Kidney (tissue), 13 donors: ENCODE measurements at regions not wholly inside any gene's neighbourhood (a gene's known extent, or its start where the extent isn't known, plus 50 kb on each side); places are given as distances from the start of the nearest gene placed in this dataset.

Source experiments
- DNase-seq, 5 donors: peaks; one replicate each; pipeline ENCODE4 v3.0.0-alpha.2; 2013 to 2020
- FAIRE-seq: peaks from 2 replicates; lab custom pipeline; 2012; peaks lifted over from hg19 to GRCh38; lab: Jason Lieb, UNC
- H3K27ac ChIP-seq, 2 donors: one replicate each; pipeline ENCODE4 v1.7.0; 2013; ENCODE audit warnings: low read depth in 2 of 2, low read length in 2 of 2, inconsistent platforms in 1 of 2
- H3K27me3 ChIP-seq: one replicate; pipeline ENCODE4 v1.7.1; 2013; ENCODE audit warnings: low read length, inconsistent platforms; ENCODE audit not compliant: control insufficient read depth, insufficient read depth
- H3K36me3 ChIP-seq, 3 donors: one replicate each; pipeline versions ENCODE4 v1.7.0 to v1.7.1; 2013; ENCODE audit warnings: low read length in 3 of 3, control low read depth in 1 of 3, inconsistent platforms in 1 of 3; ENCODE audit not compliant: insufficient read depth in 3 of 3, control insufficient read depth in 2 of 3
- H3K4me1 ChIP-seq, 3 donors: one replicate each; pipeline versions ENCODE4 v1.7.0 to v1.7.1; 2013; ENCODE audit warnings: low read length in 3 of 3, inconsistent platforms in 1 of 3, low read depth in 1 of 3; ENCODE audit not compliant: control insufficient read depth in 2 of 3, insufficient read depth in 2 of 3
- H3K4me3 ChIP-seq, 3 donors: one replicate each; pipeline versions ENCODE4 v1.7.0 to v1.8.1; 2013; ENCODE audit warnings: low read length in 3 of 3, control low read depth in 1 of 3, inconsistent platforms in 1 of 3
- H3K9ac ChIP-seq, 3 donors: one replicate each; pipeline versions ENCODE4 v1.7.0 to v1.7.1; 2013; ENCODE audit warnings: low read length in 3 of 3, control low read depth in 1 of 3, inconsistent platforms in 1 of 3
- H3K9me3 ChIP-seq, 3 donors: one replicate each; pipeline versions ENCODE4 v1.7.0 to v1.7.1; 2013; ENCODE audit warnings: low read length in 3 of 3, control low read depth in 1 of 3, inconsistent platforms in 1 of 3; ENCODE audit not compliant: control insufficient read depth in 2 of 3, insufficient read depth in 1 of 3
- intact Hi-C: fragments of 100-400 bp; cut with DNase I; formaldehyde crosslinking; loops from one replicate; pipeline ENCODE4 v1.11.1; 2022
- TF ChIP-seq, protein P1 (sequence below): IDR thresholded peaks from 3 replicates; pipeline ENCODE4 v1.5.1; 2012; ENCODE audit warnings: mild to moderate bottlenecking, moderate library complexity, borderline replicate concordance; ENCODE audit not compliant: insufficient read depth; ENCODE audit errors: extremely low read depth
- donor health status: control.
- donor health status: control.
- donor health status: control.
- donor health status: control.
- donor health status: control.
- donor health status: DM: yes; HTN: yes; CAD: no.
- donor health status: Normal renal cell carcinoma (clear cell type).

DNA sequence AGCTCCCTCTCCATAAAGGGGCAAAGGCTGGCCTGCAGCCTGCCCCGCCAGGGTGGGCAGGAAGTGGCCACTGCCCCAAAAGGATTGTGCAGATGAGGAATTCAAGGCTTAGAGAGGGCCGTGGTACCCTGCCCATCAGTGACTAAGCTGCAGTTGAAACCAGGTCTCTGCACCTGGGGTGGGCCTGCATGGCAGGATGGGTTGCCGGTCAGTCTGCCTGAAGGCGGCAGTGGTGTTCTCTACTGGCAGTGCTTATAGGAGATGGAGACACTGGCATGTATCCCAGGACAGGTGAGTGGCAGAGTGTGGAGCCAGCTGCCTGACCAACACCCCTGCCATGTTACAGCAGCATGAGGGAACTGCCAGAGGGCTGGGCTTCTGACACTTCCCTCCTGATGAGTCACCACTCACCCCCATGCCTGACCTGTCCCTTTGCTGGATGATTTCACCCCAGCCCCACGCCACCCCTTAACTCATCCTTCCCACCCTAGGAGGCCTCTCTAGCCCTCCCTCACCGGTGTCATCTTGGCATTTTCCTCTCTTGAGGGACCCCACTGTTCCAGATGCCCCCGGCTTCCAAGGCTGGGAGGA lies 70.2 kb upstream of the LMO1 start:
- H3K9me3 ChIP-seq = no peaks in the 10 kb centered on the region
- peaks cover 2% of the 10 kb centered on the region for H3K27me3 ChIP-seq
- H3K27ac ChIP-seq = no peak overlapping the region
- FAIRE-seq (no peak), DNase-seq (no peak)
- H3K4me1 ChIP-seq = peaks cover 0 to 10% (median 0%) of the 10 kb centered on the region in 3 donors
- TF ChIP-seq, protein P1, sequence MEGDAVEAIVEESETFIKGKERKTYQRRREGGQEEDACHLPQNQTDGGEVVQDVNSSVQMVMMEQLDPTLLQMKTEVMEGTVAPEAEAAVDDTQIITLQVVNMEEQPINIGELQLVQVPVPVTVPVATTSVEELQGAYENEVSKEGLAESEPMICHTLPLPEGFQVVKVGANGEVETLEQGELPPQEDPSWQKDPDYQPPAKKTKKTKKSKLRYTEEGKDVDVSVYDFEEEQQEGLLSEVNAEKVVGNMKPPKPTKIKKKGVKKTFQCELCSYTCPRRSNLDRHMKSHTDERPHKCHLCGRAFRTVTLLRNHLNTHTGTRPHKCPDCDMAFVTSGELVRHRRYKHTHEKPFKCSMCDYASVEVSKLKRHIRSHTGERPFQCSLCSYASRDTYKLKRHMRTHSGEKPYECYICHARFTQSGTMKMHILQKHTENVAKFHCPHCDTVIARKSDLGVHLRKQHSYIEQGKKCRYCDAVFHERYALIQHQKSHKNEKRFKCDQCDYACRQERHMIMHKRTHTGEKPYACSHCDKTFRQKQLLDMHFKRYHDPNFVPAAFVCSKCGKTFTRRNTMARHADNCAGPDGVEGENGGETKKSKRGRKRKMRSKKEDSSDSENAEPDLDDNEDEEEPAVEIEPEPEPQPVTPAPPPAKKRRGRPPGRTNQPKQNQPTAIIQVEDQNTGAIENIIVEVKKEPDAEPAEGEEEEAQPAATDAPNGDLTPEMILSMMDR = no peak
- H3K4me3 ChIP-seq = no peak overlapping the region
- H3K9ac ChIP-seq = no peak overlapping the region
- intact Hi-C loops = no loop called here
- no peaks in the 10 kb centered on the region for H3K36me3 ChIP-seq

DNA sequence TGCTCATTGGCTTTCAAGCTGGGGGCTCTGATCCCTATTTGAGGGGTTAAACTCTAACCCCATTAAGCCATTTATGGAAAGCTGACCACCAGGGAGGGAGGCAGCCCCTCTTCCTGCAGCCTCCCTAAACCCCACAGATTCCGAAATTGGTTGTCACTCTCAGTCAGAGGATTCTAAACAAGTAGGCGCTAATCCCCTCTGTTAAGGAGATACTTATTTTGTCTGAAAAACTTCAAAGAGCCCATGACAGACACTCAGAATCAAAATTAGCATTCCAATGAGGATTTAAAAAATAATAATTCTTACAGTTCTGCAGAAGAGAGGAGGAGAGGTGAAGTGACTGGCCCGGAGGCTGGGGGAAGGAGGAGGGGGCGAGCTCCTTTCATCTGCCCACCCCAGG lies 69.7 kb upstream of the LMO1 start:
- no peaks in the 10 kb centered on the region for H3K36me3 ChIP-seq
- peaks cover 0 to 11% (median 0%) of the 10 kb centered on the region in 3 donors for H3K4me1 ChIP-seq
- no peak overlapping the region for H3K27ac ChIP-seq
- H3K9me3 ChIP-seq = no peaks in the 10 kb centered on the region
- no peak for DNase-seq
- H3K9ac ChIP-seq = no peak overlapping the region
- FAIRE-seq = no peak
- no peak overlapping the region for H3K4me3 ChIP-seq
- TF ChIP-seq, protein P1 = no peak
- H3K27me3 ChIP-seq = peaks cover 2% of the 10 kb centered on the region
- intact Hi-C loops = no loop called here

DNA sequence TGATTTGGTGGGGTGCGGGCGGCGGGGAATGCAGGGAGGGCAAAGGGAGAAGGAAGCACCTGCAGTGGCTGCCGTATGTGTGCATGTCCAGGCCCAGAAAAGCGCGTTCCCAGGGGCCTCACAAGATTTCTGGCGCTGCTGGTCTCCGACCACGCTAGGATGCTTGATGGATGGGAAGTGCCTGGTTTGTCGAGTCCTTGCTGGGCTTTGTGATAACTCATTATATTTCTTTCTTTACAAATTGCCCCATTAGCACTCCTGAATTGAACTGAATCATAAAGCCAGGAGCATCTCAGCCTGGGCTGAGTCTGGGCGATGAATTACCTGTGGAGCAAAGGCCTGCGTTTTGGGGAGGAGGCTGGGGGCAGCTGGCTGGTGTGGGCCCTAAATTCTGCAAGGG lies 69.2 kb upstream of the LMO1 start:
- Histone ChIP-seq H3K4me1 (peaks cover 0 to 11% (median 0%) of the 10 kb centered on the region in 3 donors), H3K9ac (no peak overlapping the region), H3K36me3 (no peaks in the 10 kb centered on the region), H3K4me3 (no peak overlapping the region), H3K27ac (no peak overlapping the region), H3K27me3 (peaks cover 2% of the 10 kb centered on the region), H3K9me3 (no peaks in the 10 kb centered on the region)
- TF ChIP-seq, protein P1 = no peak
- FAIRE-seq = no peak
- intact Hi-C loops = no loop called here
- peak in 1 of 5 donors; percentile 50 for DNase-seq

DNA sequence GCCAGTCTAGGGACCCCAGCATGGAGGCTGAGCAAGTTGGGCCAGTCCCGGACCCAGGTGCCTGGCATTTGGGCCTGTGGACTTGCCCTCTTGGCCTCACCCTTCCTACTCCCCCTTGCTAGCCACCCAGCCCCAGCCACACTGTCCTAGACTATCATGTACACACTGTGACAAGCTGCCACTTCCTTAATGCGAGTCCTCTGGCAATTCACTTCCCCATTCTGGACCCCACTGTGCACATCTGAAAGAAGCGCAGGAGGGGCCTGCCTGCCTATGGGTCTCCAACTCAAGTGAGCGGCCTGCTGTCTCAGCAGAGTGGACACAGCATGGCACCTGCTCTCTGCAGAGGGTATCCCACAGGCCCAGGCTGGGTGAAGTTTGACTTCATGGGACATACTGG lies 68.5 kb upstream of the LMO1 start:
- H3K27me3 ChIP-seq = peaks cover 2% of the 10 kb centered on the region
- H3K36me3 ChIP-seq = no peaks in the 10 kb centered on the region
- H3K27ac ChIP-seq = no peak overlapping the region
- H3K9ac ChIP-seq = no peak overlapping the region
- FAIRE-seq = no peak
- peak in 1 of 5 donors; percentile 71 for DNase-seq
- H3K4me1 ChIP-seq = peaks cover 0 to 11% (median 0%) of the 10 kb centered on the region in 3 donors
- TF ChIP-seq, protein P1 = no peak
- intact Hi-C loops = no loop called here
- H3K4me3 ChIP-seq = no peak overlapping the region
- H3K9me3 ChIP-seq = no peaks in the 10 kb centered on the region
